GM18909 (cell line): ENCODE measurements at regions not wholly inside any gene's neighbourhood (a gene's known extent, or its start where the extent isn't known, plus 50 kb on each side); places are given as distances from the start of the nearest gene placed in this dataset.
"Not testable (repeated sequence)": the region's sequence is repeated elsewhere in the genome, so short reads cannot be mapped to it uniquely, and the experiment has no call there.

Source experiments
- ATAC-seq: cut with Tn5 transposase; IDR thresholded peaks from one replicate; pipeline ENCODE4 v1.9.1; 2021; ENCODE audit warnings: mild to moderate bottlenecking; ENCODE audit not compliant: unreplicated experiment, poor library complexity

GRCh38 chr6:88459189-88459588 lies 293.0 kb upstream of the CNR1 start:
- no peak for ATAC-seq

- ATAC-seq: no peak
Observed at GRCh38 chr6:88458662-88459061, 292.5 kb upstream of the CNR1 start.

GRCh38 chr6:88456221-88456859 lies 290.2 kb upstream of the CNR1 start:
- no peak for ATAC-seq

DNA sequence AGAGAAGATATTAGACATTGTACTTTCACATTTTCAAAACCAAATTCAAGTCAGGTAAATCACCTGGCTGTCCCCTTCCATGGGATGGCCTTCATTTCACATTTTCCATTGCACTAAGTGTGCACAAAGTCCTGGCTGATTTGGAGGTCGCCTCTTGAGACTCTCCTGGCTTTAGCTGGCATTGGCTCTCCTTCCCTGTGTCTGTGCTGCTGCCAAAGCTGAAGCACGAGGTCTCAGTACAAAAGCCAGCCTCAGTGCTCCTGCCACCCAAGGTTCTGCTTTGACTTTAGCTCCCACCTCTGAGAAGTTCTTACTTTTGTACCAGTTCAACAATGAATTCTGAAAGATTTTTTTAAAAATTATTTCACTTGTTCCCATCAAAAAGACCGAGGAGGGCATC lies 289.2 kb upstream of the CNR1 start:
- no peak for ATAC-seq

DNA sequence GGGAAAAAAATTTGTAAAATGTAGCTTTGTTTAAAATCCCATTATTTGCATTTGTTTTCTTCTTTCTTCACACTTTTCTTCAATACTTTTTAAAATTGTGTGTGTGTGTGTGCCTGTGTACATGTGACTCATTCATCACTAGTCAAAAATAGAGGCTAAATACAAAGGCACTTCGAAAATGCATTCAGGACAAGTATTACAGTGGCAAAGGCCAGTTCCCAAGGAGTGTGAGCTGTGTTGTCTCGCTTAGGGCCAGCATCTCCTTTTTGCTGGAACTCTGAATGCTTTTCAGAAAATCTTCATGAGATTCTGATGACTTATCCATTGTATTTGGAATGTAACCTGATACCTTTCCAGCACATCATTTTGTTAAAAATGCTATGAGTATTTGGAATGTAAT lies 288.5 kb upstream of the CNR1 start:
- no peak for ATAC-seq

GRCh38 chr6:88449770-88450169 lies 283.6 kb upstream of the CNR1 start:
- ATAC-seq: no peak

- no peak for ATAC-seq
Observed at GRCh38 chr6:88445188-88445965, 279.2 kb upstream of the CNR1 start.

DNA sequence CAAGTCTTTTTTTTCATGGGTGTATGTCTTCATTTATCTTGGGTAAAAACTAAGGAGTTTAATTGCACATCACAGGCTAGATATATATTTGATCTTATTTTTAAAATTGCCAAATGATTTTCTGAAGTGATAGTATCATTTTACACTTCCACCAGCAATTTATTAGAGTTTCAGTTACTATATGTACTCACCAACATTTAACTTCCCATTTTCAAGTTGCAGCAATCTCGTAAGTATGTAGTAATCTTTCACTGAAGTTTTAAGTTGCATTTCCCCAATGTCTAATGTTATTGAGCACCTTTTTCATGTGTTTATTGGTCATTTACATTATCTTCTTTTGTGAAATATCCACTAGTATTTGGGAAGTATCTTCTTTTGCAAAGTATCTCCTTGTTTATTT lies 277.4 kb upstream of the CNR1 start:
- ATAC-seq: no peak

DNA sequence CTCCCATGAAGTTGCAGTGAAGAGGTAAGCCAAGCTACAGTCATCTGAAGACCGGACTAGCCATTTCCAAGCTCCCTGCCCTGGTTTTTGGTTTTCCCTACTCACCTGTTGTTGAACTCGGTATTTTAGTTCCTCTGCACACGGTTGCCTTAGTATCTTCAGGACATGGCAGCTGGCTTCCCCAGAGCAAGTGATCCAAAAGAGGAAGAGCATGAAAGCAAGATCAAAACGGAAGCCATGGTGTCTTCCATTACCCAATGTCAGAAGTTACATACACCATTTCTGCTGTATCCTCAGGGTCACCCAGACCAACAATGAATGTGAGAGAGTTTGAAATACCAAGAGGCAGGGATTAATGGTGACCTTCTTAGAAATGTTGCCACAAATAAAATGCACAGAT lies 276.6 kb upstream of the CNR1 start:
- no peak for ATAC-seq

- ATAC-seq: no peak
Observed at GRCh38 chr6:88441346-88441745, 275.2 kb upstream of the CNR1 start.

DNA sequence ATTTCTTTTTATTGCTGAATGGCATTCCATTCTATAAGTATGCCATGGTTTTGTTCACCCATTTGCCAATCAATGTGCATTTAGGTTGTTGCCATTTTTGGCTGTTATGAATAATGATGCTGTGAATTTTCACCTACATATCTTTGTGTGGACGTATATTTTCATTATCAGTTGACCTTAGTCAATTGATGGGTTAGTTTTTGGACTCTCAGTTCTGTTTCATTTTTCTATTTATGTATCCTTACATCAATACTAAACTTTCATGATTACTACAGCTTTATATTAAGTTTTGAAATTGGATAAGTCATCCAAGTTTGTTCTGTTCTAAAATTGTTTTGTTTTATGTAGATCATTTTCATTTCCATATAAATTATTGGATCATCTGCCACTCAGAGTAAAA lies 261.9 kb upstream of the CNR1 start:
- ATAC-seq: no peak

- ATAC-seq: no peak
Observed at GRCh38 chr6:88426005-88426404, 259.9 kb upstream of the CNR1 start.

GRCh38 chr6:88422831-88423230 lies 256.7 kb upstream of the CNR1 start:
- ATAC-seq: no peak

DNA sequence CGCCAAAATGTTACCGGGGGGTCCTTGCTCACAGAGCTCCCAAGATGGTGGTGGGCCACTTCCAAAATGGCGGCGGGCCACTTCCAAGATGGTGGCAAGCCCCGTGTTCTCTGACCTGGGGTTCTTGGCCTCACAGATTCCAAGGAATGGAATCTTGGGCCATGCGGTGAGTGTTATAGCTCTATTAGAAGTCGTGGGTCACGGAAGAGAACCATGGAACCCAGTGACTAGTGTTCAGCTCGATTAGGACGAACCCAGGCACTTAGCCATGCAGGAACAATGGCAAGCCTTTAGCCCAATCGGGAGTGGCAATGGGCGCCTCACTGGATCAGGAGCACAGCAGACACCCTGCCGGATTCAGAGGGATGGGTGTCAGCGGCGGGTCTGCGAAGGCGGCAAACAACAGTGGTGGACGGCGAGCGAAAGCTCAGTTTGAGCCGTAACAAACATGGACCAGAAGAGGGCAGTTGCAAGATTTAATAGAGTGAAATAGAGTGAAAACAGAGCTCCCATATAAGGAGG lies 254.9 kb upstream of the CNR1 start:
- not testable (repeated sequence) for ATAC-seq

- not testable (repeated sequence) for ATAC-seq
Observed at GRCh38 chr6:88418921-88419810, 253.0 kb upstream of the CNR1 start.

DNA sequence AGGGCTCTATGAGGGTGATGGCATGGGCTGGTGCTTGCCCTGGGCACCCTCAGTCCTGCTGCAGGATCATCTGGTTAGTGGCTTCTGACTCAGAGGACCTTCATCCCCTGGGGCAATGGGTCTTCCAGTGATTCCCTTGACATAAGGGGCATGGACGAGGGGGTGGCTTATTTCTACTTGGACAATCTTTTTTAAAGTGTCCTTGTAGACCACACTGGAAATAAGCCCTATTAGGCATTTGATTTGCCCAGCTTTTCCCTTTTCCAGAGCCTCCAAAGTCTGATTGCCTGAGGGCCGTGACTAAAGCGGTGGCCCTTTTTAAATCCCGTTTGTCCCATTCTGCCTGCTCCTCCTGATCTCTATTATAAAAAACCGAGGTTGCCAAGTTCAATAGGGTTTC lies 251.2 kb upstream of the CNR1 start:
- not testable (repeated sequence) for ATAC-seq

- ATAC-seq: no peak
Observed at GRCh38 chr6:88413459-88413858, 247.3 kb upstream of the CNR1 start.

- ATAC-seq: not testable (repeated sequence)
Observed at GRCh38 chr6:88408355-88408754, 242.2 kb upstream of the CNR1 start.

- ATAC-seq: not testable (repeated sequence)
Observed at GRCh38 chr6:88406674-88407073, 240.5 kb upstream of the CNR1 start.

DNA sequence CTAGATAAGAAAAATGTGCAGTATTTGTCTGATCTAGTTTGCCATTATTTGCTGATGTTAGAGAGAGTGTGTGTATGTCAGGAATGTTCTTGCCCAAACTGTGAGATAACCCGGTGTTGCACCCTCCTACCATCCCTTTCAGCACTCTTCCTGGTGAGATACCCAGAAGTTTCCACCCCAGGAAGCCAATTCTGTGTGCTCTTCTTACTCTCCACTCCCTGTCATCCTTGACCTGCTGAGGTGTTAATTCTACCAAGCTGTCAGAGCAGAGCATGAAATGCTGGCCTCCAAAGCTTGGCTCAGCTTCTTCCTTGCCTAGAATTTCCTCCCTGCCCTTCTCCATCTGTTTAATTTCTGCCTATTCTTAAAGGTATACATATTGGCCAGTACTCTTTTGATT lies 237.3 kb upstream of the CNR1 start:
- ATAC-seq: no peak

DNA sequence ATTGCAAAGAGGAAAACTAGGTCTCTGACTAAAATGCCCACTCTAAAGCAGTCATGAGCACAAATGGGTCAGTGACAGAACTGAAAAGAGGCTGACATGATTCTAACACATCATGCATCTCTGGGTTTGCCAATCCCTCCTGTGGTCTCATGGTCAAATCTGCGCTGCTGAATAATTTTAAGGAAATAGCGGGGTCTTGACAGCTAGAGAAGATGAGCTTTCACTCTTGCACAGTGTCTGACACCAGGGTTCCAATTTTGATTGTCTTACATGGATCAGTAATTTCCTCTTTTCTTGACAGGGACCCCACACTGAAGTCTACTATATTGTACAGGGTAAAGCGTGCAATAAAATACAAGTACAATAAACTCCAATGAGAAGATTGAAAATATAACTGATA lies 236.8 kb upstream of the CNR1 start:
- no peak for ATAC-seq
